Neural cell (in vitro differentiated cells): ENCODE measurements at regions not wholly inside any gene's neighbourhood (a gene's known extent, or its start where the extent isn't known, plus 50 kb on each side); places are given as distances from the start of the nearest gene placed in this dataset.

Experiments
- H2AFZ ChIP-seq: fragments of 200-600, 300-800 bp; sonication (generic), shearing (Covaris generic); 2 replicates; pipeline ENCODE4 v1.6.0; 2014; ENCODE audit warnings: low read depth, mild to moderate bottlenecking, antibody characterized with exemption, low read length, moderate library complexity
- H3F3A ChIP-seq: fragments of 200-600 bp; shearing (Covaris generic); 2 replicates; pipeline ENCODE4 v1.6.1; 2016; ENCODE audit warnings: mild to moderate bottlenecking, moderate library complexity, mixed read lengths, antibody characterized with exemption, low read length; ENCODE audit not compliant: insufficient read depth, poor library complexity, severe bottlenecking
- H3K27ac ChIP-seq: fragments of 200-600, 300-800 bp; sonication (generic), shearing (Covaris generic); 2 replicates; pipeline ENCODE4 v1.5.1; 2014; ENCODE audit warnings: mild to moderate bottlenecking, low read length, moderate library complexity
- H3K27me3 ChIP-seq: fragments of 300-800, 200-600 bp; sonication (generic), shearing (Covaris generic); 2 replicates; pipeline ENCODE4 v1.6.0; 2014; ENCODE audit warnings: mild to moderate bottlenecking, low read depth, low read length, moderate library complexity; ENCODE audit not compliant: insufficient read depth
- H3K36me3 ChIP-seq: fragments of 300-800, 200-600 bp; sonication (generic), shearing (Covaris generic); 2 replicates; pipeline ENCODE4 v1.5.1; 2014; ENCODE audit warnings: mild to moderate bottlenecking, antibody characterized with exemption, low read length, moderate library complexity; ENCODE audit not compliant: insufficient read depth
- H3K4me2 ChIP-seq: fragments of 300-800, 200-600 bp; sonication (generic), shearing (Covaris generic); 2 replicates; pipeline ENCODE4 v1.6.0; 2014; ENCODE audit warnings: mild to moderate bottlenecking, low read length
- H3K4me3 ChIP-seq: fragments of 300-800, 200-600 bp; sonication (generic), shearing (Covaris generic); 2 replicates; pipeline ENCODE4 v1.5.1; 2014; ENCODE audit warnings: mild to moderate bottlenecking, low read length, moderate library complexity
- H3K79me2 ChIP-seq: fragments of 200-600 bp; shearing (Covaris generic); replicated peaks from 2 replicates; pipeline ENCODE4 v1.6.0; 2014; ENCODE audit warnings: mild to moderate bottlenecking, low read length, moderate library complexity; ENCODE audit not compliant: insufficient read depth
- H3K9ac ChIP-seq: fragments of 300-800, 200-600 bp; sonication (generic), shearing (Covaris generic); 2 replicates; pipeline ENCODE4 v1.6.1; 2016; ENCODE audit warnings: mild to moderate bottlenecking, low read length, mixed read lengths
- H3K9me2 ChIP-seq: fragments of 200-600 bp; shearing (Covaris generic); 2 replicates; pipeline ENCODE4 v1.6.1; 2016; ENCODE audit warnings: mild to moderate bottlenecking, low read length, mixed read lengths; ENCODE audit not compliant: insufficient read depth
- H3K9me3 ChIP-seq: fragments of 200-600, 300-800 bp; sonication (generic), shearing (Covaris generic); 2 replicates; pipeline ENCODE4 v1.6.1; 2016; ENCODE audit warnings: mild to moderate bottlenecking, mixed run types, low read length, moderate library complexity, mixed read lengths
- H4K20me1 ChIP-seq: fragments of 200-600 bp; shearing (Covaris generic); 2 replicates; pipeline ENCODE4 v1.6.1; 2016; ENCODE audit warnings: mild to moderate bottlenecking, mixed run types; ENCODE audit not compliant: insufficient read depth
- CTCF ChIP-seq: fragments of 450-650 bp; IDR thresholded peaks from 2 replicates; pipeline ENCODE4 v1.5.1; 2014; ENCODE audit warnings: antibody characterized with exemption, mild to moderate bottlenecking, moderate library complexity; ENCODE audit not compliant: poor library complexity, severe bottlenecking
- EP300 ChIP-seq: fragments of 450-650 bp; conservative IDR thresholded peaks from 2 replicates; pipeline ENCODE4 v1.6.1; 2014; ENCODE audit warnings: antibody characterized with exemption, mild to moderate bottlenecking, moderate library complexity; ENCODE audit not compliant: poor library complexity, severe bottlenecking
- EZH2 ChIP-seq: fragments of 200-600, 300-800 bp; shearing (Covaris generic), sonication (generic); IDR thresholded peaks from 2 replicates; pipeline ENCODE4 v1.6.1; 2014; ENCODE audit warnings: antibody characterized with exemption, low read length, borderline replicate concordance, mild to moderate bottlenecking; ENCODE audit not compliant: insufficient read depth, poor library complexity, severe bottlenecking
- MXI1 ChIP-seq: fragments of 450-650 bp; conservative IDR thresholded peaks from 2 replicates; pipeline ENCODE4 v1.6.1; 2014; ENCODE audit warnings: antibody characterized with exemption, mild to moderate bottlenecking; ENCODE audit not compliant: poor library complexity, severe bottlenecking
- POLR2AphosphoS5 ChIP-seq: IDR thresholded peaks from 2 replicates; pipeline ENCODE4 v1.6.1; 2012
- RAD21 ChIP-seq: fragments of 450-650 bp; conservative IDR thresholded peaks from 2 replicates; pipeline ENCODE4 v1.6.1; 2014; ENCODE audit warnings: antibody characterized with exemption, mild to moderate bottlenecking, moderate library complexity
- REST ChIP-seq: IDR thresholded peaks from 2 replicates; pipeline ENCODE4 v1.6.1; 2012; ENCODE audit warnings: borderline replicate concordance
- SMC3 ChIP-seq: fragments of 450-650 bp; conservative IDR thresholded peaks from 2 replicates; pipeline ENCODE4 v1.6.1; 2014; ENCODE audit warnings: antibody characterized with exemption, mild to moderate bottlenecking, moderate library complexity; ENCODE audit not compliant: poor library complexity
- TAF1 ChIP-seq: IDR thresholded peaks from 2 replicates; pipeline ENCODE4 v1.6.1; 2012; ENCODE audit warnings: low read depth

GRCh38 chrX:121236040-121236439 lies 188.6 kb downstream of the GLUD2 start:
- Histone ChIP-seq H3F3A (no peaks in the 10 kb centered on the region), H2AFZ (no peak overlapping the region)
- TF ChIP-seq MXI1 (no peak), TAF1 (no peak), POLR2AphosphoS5 (no peak), CTCF (no peak), REST (no peak), RAD21 (no peak), EZH2 (no peak), SMC3 (no peak), EP300 (no peak)

GRCh38 chrX:121238093-121238492 lies 190.7 kb downstream of the GLUD2 start:
- no peaks in the 10 kb centered on the region for H3K9me3 ChIP-seq
- no peaks in the 10 kb centered on the region for H3K27me3 ChIP-seq
- H3K9ac ChIP-seq = no peak overlapping the region
- no peaks in the 10 kb centered on the region for H3F3A ChIP-seq
- H3K79me2 ChIP-seq = no peaks in the 10 kb centered on the region
- H3K36me3 ChIP-seq = no peaks in the 10 kb centered on the region
- no peak overlapping the region for H3K27ac ChIP-seq
- H4K20me1 ChIP-seq = no peaks in the 10 kb centered on the region
- H3K4me3 ChIP-seq = no peak overlapping the region
- TF ChIP-seq POLR2AphosphoS5 = no peak
- no peak for TF ChIP-seq SMC3
- TF ChIP-seq REST = no peak
- no peak for TF ChIP-seq EP300
- no peak for TF ChIP-seq RAD21
- TF ChIP-seq CTCF = no peak
- no peak for TF ChIP-seq MXI1
- TF ChIP-seq TAF1 = no peak
- no peak for TF ChIP-seq EZH2
- H3K4me2 ChIP-seq = no peak overlapping the region
- H2AFZ ChIP-seq = no peak overlapping the region
- no peaks in the 10 kb centered on the region for H3K9me2 ChIP-seq

More at GRCh38 chrX:121236040-121236439, 188.6 kb downstream of the GLUD2 start:
- H4K20me1 ChIP-seq = no peaks in the 10 kb centered on the region
- H3K4me2 ChIP-seq = no peak overlapping the region
- H3K79me2 ChIP-seq = no peaks in the 10 kb centered on the region
- no peaks in the 10 kb centered on the region for H3K9me2 ChIP-seq
- H3K9me3 ChIP-seq = no peaks in the 10 kb centered on the region
- H3K27me3 ChIP-seq = no peaks in the 10 kb centered on the region
- H3K27ac ChIP-seq = no peak overlapping the region
- H3K36me3 ChIP-seq = no peaks in the 10 kb centered on the region
- no peak overlapping the region for H3K9ac ChIP-seq
- H3K4me3 ChIP-seq = no peak overlapping the region
